Left renal pelvis (tissue), 4 donors: ENCODE measurements at regions not wholly inside any gene's neighbourhood (a gene's known extent, or its start where the extent isn't known, plus 50 kb on each side); places are given as distances from the start of the nearest gene placed in this dataset.

Experiments
- DNase-seq, 4 donors: peaks; one replicate each; pipeline ENCODE4 v3.0.0-alpha.2; 2013; ENCODE audit warnings: low read depth in 4 of 4, low spot score in 3 of 4

GRCh38 chr4:156656896-156657295 is 314.7 kb downstream of the PDGFC start:
- DNase-seq, result no peak

GRCh38 chr4:156654410-156654809 is 317.2 kb downstream of the PDGFC start:
- no peak for DNase-seq

GRCh38 chr4:156643826-156644225 is 327.8 kb downstream of the PDGFC start:
- DNase-seq, result peak; percentile 10 to 47 (median 16)

GRCh38 chr4:156642161-156642560 is 329.4 kb downstream of the PDGFC start:
- no peak for DNase-seq

- DNase-seq, result no peak
Observed at GRCh38 chr4:156638925-156639605, 332.5 kb downstream of the PDGFC start.

- DNase-seq, result no peak
Observed at GRCh38 chr4:156638334-156638733, 333.3 kb downstream of the PDGFC start.

GRCh38 chr4:156636381-156636780 is 335.2 kb downstream of the PDGFC start:
- DNase-seq, result no peak

GRCh38 chr4:156635051-156635450 is 336.5 kb downstream of the PDGFC start:
- no peak for DNase-seq

GRCh38 chr4:156634612-156635011 is 337.0 kb downstream of the PDGFC start:
- no peak for DNase-seq

GRCh38 chr4:156633847-156634246 is 337.8 kb downstream of the PDGFC start:
- DNase-seq, result no peak

- DNase-seq, result no peak
Observed at GRCh38 chr4:156628858-156629257, 342.7 kb downstream of the PDGFC start.

GRCh38 chr4:156623376-156623775 is 348.2 kb downstream of the PDGFC start:
- DNase-seq, result no peak

- DNase-seq, result no peak
Observed at GRCh38 chr4:156620786-156621185, 350.8 kb downstream of the PDGFC start.

- DNase-seq, result no peak
Observed at GRCh38 chr4:156619154-156619934, 352.3 kb downstream of the PDGFC start.

- DNase-seq, result no peak
Observed at GRCh38 chr4:156615066-156615531, 356.5 kb downstream of the PDGFC start.

- no peak for DNase-seq
Observed at GRCh38 chr4:156614536-156614935, 357.1 kb downstream of the PDGFC start.

GRCh38 chr4:156609421-156609820 is 362.2 kb downstream of the PDGFC start:
- DNase-seq, result no peak

- DNase-seq, result no peak
Observed at GRCh38 chr4:156608651-156609050, 362.9 kb downstream of the PDGFC start.

GRCh38 chr4:156607478-156607857 is 364.1 kb downstream of the PDGFC start:
- DNase-seq, result no peak

GRCh38 chr4:156606554-156607477 is 364.8 kb downstream of the PDGFC start:
- no peak for DNase-seq

- DNase-seq, result no peak
Observed at GRCh38 chr4:156598138-156598681, 373.4 kb downstream of the PDGFC start.
